ENCODE measurements at regions not wholly inside any gene's neighbourhood (a gene's known extent, or its start where the extent isn't known, plus 50 kb on each side); places are given as distances from the start of the nearest gene placed in this dataset.

DNA sequence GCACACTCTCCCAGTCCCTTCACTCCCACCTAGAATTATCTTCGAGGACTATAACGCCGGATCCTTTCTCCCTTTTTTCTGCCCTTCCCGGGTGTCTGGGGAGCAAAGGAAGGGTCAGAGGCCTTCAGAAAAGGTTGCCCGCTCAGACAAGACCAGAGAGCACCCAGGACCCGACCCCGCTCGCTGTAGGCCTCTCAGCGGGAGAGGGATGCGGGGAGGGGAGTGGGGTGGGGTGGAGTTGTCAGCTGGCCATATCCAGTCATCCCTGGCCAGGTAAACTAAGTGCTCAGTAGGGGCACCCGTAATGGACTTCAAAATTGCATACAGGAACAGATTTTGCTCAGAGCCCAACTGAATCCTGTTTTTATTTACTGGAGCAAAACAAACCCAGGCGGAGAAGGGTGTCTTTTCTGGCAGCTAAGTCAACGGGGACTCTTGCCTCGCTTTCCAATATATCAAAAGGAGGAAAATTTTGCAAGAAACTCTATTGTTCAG, 65.0 kb downstream of the NOL4 start:
- no peak for DNase-seq

DNA sequence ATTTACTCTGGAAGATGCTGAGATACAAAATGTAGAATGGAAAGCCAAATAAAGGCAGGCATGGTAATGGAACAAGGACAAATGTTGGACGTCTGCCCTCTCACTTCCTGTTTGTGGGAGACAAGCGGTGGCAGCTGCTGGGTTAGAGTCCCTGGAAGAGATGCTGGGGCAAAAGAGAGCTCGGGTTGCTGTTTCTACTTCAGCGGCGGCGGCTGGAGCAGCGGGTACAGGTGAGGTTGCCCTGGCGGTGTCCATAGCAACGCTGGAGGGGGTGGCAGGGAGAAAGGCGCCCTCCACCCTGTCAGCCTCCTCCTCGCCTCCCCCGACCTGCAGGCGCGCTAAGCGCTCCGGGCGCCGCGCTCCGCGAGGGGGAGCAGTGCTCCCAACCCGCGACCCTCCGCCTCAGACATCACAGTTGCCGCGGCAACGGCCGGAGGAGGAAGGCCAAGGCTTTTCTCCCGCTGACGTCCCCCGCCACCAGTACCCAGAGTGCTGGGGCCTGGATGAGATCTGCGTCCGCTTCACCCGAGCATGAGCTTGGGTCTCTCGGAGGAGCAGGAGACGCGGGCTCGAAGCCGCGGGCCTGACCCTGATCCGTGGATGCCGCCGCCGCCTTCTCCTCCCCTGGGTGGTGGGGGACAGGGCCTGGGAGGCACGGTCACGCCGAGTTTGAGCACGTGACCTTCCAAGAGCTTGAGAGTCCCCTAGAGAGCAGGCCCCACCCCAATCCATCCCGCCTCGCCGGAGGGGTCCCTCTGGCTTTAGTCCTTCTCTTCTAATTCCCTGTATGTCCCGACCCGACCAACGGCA, 65.6 kb downstream of the NOL4 start:
- DNase-seq = no peak

DNA sequence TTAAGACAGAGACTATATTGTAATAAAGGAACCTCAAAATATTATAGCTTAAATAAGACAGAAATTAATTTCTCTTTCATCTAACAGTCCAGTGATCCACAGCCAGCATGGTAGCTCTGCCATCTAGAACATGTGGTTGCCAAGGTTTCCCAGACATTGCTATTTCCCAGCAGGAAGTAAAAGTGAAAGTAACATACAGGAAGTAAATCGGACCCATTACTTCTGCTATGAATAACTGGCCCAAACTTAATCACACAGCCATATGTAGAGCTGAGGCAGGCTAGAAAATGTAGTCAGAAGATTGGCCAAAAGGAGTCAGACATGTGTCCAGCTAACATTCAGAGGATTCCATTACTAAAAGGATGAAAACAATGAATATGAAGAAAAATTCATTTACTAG, 71.0 kb downstream of the NOL4 start:
- no peak for DNase-seq

DNA sequence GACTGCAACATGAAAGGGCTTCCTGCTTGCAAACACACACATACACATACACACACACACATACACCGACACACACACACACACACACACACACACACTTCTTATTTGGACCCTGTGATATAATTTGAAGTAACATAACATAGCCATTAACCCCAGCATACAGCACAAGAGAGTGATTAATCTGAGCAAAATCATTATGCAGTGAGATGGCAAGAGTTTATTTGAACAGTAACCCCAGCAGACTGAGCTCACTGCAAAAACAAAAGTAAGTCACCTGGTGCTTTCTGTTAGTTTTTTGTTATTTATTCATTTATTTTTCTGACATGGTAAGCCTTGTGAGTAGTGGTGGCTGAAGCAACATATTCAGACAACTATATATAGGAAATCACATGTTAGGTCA, 93.7 kb downstream of the NOL4 start:
- DNase-seq = no peak

DNA sequence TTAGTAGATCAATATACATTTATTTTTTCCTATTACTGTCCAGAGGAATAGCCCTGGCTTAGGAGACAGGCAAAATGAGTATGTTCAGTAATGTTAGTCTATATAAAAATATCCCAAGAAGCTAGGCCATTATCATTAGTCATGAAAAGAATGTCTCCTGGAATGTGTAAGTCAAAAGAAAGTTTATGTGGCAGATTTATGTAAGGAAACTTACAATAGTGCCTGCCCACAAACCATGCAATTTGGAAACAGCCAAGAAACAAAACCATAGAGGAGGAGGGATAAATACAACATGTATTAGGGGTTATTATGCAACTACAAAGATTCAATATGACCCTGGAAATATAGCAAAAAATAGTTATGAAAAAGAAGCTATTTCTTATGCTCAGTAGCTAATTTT, 96.3 kb downstream of the NOL4 start:
- no peak for DNase-seq

DNA sequence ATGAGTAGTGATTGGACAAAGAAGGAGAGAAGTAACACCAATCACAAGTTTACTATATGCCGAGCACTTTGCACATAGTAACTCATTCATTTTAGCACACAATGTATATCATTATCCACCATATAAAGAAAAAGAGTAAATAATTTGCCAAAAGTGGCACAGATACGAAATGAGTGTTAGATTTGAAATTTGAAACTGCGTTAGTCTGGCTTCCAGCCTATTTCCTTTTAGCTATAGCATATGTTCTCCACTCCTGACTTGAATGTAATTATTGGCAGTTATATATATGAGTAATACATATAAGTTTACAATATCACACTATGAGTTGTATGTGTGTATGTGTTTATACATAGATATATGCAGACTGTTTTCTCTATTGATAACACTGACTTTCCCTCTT, 98.6 kb downstream of the NOL4 start:
- DNase-seq = no peak

DNA sequence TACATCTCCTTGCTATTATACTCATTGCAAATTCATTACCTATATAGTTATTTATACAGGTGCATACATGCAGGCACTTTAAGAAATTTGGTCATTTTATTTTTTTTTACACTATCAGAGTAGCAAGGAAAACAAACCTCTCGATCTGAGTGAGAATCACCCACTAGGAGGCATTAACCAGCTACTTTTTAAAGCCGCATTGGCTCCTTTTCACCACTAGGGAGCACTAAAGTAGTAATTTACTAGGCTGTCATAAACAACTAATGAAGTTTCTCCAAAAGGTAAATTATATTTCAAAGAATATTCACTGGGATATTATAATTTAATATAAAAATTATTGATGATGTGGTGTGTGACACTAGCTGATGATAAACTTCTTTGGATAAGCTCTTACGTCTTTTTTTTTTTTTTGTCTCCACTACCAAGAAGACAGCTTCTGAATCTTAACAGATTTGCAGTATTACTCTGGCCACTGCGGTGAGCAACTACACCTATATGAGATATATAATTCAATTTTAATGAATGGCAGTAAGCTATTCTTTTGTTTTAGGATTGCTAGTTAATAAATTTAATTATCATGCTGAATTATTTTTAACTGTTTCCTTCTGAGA, 101.9 kb downstream of the NOL4 start:
- peak in 1 of 2 donors; percentile 4 for DNase-seq

DNA sequence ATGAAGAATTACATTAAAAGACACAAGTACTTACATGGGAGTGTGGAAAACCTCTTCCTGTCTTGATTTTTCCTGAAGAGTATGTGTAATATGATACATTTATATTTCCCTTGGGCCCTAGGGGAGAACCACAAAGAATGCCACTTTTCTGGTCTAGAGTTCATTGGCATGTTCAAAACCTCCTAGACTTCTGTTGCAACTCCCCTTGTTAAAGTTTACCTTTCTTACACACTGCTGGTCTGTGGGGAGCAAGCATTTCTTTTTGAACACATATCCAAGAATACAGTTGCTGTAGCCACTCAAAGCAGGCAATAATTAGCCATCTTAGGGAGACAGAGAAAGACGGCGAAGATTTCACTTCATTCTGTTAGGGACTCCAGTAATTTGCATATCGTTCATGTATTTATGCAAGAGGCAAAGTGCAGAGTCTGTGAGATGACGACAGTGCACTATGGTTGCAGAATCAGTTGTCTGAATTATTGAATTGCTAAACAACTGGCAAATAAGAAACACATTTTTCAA, 103.5 kb downstream of the NOL4 start:
- no peak for DNase-seq

DNA sequence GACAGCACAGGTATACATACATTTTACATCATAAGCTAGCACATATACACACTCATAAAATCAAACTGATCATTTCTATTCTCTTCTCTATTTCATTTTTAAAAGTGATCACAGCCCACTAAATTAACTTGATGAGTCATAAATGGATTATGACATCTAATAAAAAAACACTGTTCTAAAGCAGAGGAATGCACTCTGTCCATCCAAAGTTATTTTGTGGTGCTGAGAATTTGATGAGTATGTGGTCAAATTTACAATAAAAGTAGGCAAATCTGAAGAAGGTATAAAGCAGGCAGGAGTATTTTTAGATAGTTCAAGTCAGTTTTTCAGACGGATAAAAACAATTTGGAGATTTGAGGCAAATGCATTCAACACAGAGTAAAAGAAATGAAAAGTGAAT, 104.4 kb downstream of the NOL4 start:
- DNase-seq = no peak

DNA sequence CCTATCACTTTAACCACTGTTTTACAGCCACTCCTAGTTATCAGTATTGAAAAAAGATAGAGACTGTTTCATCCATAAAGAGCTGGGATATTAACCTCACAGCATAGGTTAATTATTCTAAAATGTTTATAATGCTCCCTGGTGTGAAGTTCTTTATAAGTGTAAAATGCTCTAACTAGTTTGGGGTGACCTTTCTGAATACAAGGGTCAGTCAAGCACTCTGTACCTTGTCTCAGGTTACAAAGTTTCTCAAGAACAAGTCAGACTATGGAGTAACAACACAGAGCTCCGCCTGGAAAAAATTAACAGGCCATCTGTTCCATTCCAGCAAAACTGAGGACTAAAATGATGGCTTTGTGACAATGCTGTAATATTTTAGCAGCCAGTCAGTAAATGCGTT, 107.4 kb downstream of the NOL4 start:
- DNase-seq = no peak

DNA sequence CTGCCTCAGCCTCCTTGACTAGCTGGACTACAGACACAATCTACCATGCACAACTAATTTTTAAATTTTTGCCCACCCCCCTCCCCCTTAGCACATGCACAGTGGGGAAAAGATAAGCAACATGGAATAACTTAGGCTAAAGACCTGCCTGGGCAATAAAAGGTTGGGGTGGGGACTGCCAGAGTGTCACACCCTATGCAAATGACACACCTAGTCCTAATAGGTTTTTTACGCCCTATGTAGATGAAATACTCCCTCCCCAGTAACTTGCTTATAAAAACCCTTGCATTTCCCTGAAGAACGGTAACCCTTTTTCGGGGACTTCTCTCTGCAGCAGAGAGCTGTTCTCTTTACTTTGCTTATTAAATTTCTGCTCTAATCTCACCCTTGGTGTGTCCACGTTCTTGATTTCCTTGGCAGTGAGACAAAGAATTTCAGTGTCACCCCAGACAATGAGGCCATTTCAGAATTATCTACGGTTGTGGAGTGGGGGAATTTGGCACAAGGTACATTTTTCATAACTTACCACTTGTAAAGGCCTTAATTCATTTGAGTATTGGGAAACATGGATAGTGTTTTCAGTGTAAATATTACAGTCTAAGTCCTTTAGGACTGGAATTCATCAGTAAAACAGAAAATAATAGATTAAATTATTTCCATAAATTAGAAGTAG, 109.2 kb downstream of the NOL4 start:
- no peak for DNase-seq

DNA sequence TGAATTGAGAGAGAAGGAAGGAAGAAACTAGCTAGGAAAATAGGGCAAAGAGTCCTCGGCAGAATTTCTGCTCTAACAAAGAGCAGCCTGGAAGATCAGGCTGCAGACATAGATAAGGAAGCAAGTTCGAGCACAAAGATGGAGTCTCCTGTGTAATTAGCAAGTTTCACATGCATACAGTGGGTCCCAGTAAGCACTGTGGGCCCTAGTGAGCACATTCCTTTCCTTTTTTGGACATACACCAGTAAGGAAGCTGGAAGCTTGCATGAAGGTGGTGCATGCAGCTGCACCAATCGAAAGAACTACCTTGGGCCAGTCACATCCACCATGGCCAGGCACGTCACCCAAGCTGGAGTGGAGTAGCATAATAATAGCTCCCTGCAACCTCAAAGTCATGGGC, 109.7 kb downstream of the NOL4 start:
- DNase-seq = no peak

DNA sequence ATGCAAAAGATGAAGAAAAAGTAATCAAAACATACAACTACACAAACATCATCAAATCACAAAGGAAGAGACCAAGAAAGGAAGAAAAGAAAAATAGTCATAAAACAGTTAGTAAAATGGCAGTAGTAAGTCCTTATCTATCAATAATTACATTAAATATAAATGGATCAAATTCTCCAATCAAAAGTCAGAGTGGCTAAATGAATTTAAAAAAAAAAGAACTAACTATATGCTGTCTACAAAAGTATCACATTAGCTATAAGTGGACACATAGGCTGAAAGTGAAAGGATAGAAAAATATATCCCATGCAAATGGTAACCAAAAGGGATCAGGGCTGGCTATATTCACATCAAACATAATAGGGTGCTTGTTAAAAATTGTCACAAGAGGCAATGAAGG, 116.5 kb downstream of the NOL4 start:
- DNase-seq = no peak

DNA sequence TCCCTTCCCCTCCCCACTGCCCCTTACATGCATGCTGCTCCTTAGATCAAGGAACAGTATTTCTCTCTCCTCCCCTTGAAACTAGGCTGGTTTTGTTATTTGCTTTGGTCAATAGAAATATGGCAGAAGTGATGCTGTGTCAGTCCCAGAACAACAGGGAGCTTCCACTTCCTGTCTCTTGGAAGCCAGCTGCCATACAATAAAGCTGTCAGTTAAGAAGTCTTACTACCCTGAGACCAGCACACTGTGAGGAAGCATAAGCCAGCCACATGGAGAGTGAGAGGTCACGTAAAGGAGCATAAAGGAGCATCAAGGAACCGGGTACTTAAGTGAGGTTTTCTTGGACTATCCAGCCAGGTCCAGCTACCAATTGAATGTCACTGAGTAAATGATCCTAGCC, 126.6 kb downstream of the NOL4 start:
- no peak for DNase-seq

DNA sequence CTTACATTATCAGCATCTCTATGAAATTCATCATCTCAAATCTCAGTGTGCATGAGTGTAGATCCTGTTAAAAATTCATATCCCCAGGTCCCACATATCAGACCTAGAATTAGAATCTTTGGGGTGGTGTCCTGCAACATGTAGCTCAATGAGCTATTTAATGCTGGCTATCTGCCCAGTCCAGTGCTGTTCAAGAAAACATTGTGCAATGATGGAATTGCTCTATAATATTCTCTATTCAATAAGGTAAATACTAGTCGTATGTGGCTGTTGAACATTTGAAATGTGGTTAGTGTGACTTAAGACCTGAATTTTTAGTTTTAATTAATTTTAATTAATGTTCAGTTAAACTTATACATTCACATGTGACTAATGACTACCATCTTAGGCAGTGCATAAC, 127.4 kb downstream of the NOL4 start:
- DNase-seq = no peak

DNA sequence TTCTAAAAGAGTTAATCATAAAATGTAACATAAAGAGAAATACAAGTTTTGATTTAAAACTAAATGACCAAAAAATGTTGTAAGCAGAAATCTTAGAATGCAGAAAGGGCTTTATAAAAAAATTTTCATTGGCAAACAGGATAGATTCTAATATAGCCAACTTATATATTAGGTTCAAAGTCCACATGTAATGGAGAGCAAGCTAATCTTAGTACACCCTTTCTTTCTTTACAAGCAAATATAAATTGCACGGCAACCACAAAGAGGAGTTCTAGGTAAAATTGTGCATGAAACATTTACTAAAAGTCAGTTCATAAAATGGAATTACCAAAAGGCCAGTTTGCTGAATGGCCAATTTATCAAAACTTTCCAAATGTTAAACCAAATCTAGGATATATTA, 130.6 kb downstream of the NOL4 start:
- no peak for DNase-seq

DNA sequence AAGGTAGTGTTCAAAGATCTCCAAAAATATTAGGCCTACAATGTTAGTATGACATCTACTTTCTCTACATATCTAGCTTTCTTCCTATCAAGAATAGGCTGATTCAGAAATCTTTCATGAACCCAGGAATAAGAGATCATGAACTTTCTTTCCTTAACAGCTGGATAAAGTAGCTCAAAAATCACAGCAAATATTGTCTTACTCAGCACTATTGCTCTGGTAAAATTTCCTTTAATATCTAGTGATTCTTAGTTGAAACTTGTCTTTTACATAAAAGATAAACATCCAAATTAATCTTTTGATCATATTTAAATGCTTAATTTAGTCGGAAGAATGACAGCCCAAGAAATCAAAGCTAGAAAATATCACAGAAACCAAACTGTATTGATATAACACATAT, 131.9 kb downstream of the NOL4 start:
- no peak for DNase-seq

DNA sequence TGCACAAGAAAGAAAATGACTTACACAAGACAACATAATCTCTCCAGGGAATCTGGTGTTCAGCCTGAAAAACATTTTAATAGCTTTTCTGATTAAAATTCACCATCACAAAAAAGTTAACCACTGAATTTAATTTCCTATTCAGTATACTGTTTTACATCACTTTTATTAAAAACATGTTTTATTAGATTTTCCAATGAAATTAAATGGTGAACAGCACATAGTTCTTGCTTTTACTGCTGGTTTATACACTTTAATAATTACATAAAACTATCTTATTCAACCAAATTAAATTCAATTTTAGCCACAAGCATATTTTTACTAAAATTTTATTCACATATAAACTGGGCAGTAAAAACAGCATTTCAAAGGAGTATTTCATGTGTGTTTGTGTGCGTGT, 138.3 kb downstream of the NOL4 start:
- no peak for DNase-seq

DNA sequence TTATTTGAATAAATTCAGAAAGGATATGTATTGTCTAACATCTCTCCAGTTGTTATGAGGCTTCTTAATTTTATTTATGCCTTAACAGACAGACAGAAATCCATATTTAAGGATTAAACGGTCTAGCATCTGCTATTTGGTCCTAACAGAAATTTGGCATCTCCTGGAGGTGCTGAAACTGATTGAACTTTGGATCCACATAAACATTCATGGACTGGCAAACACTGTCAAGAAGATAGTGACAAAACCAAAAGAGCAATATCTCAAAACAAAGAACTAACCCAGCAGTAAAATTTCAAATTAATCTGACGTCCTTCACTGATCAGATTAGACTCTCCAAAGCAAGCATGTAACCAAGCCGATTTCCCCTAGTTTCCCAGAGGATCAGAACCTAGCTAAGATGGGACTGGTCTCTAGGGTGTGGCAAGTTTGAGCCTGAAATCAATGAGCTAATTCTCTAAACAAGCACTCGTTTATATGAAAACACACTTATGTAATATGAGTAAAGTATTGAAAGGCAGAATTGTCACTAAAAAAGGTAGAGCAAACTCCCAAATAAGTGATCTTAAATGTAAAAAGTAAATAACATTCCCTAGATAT, 139.5 kb downstream of the NOL4 start:
- no peak for DNase-seq

DNA sequence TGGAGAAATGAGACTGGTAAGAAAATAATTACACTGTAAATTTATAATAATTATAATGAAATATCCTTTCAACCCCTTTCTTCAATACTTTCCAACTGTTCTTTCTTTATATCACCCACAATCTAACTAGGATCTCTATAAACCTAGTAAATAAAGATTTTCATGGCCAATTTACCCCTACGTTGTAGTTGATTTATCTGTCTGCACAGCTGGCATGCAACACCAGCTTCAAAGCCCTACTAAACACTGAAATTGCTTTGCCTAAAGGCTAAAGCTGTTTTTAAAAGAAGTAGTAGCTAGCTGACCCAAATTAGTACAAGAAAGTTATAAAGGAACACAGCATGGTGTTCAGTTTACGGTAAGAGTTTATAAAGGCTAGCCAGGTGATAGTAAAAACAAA, 140.1 kb downstream of the NOL4 start:
- DNase-seq = no peak

DNA sequence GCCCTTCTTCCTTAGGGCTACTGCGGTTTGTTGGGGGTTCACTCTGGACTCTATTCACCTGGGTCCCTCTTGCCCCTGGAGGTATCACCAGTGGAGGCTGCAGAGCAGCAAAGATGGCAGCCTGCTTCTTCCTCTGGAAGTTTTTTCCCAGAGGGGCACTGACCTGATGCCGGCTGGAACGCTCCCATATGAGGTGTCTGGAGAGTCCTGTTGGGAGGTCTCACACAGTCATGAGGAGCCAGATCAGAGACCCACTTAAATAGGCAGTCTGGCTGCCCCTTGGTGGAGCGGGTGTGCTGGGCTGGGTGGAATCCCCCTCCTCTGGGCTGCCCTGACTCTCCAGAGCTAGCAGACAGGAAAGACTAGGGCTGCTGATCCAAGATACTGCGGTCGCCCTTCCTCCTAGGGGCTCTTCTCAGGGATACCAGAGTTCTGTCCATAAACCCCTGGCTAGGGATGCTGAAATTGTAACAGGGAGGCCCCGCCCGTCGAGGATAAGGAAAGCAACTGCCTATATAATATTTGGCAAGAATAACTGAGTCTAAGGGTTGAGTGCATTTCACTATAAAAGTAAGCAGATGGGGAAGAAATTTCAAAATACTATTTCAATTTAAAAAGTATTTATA, 140.7 kb downstream of the NOL4 start:
- DNase-seq = no peak

DNA sequence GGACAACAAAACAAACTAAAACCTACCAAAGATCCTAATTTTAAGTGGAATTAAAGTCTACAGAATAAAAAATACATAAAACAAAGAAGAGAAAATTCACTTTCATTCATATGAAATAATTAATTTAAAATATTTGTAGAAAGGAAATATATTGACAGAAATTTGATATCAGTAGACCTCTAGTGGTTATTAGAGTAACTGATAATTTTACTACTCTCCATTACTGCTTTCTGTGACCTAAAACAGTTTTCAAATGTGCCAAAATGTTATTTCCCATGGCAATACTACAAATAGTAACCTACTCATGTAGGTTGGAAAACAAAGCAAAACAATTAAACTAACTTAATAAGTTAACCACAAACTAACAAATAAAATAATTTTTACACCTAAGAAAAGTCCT, 147.1 kb downstream of the NOL4 start:
- DNase-seq = no peak
